Endothelial cell (in vitro differentiated cells): ENCODE measurements at regions not wholly inside any gene's neighbourhood (a gene's known extent, or its start where the extent isn't known, plus 50 kb on each side); places are given as distances from the start of the nearest gene placed in this dataset.

Experiments used
- DNase-seq: peaks from one replicate; pipeline ENCODE4 v3.0.0; 2021; ENCODE audit warnings: low spot score
- H3K27ac Mint-ChIP-seq: one replicate; pipeline ENCODE4 v1.8.0; 2021; ENCODE audit warnings: mixed read lengths, inconsistent platforms; ENCODE audit not compliant: unreplicated experiment
- H3K27me3 Mint-ChIP-seq: one replicate; pipeline ENCODE4 v1.8.0; 2021; ENCODE audit warnings: mild to moderate bottlenecking, moderate library complexity, mixed read lengths, inconsistent platforms; ENCODE audit not compliant: unreplicated experiment
- H3K36me3 Mint-ChIP-seq: one replicate; pipeline ENCODE4 v1.8.0; 2021; ENCODE audit warnings: mild to moderate bottlenecking, low read depth, mixed read lengths, inconsistent platforms; ENCODE audit not compliant: unreplicated experiment
- H3K4me1 Mint-ChIP-seq: one replicate; pipeline ENCODE4 v1.8.0; 2021; ENCODE audit warnings: mild to moderate bottlenecking, mixed read lengths, inconsistent platforms; ENCODE audit not compliant: unreplicated experiment
- H3K4me3 Mint-ChIP-seq: one replicate; pipeline ENCODE4 v1.8.0; 2021; ENCODE audit warnings: mild to moderate bottlenecking, mixed read lengths, inconsistent platforms; ENCODE audit not compliant: unreplicated experiment
- H3K9me3 Mint-ChIP-seq: one replicate; pipeline ENCODE4 v1.8.0; 2021; ENCODE audit warnings: mixed read lengths, inconsistent platforms; ENCODE audit not compliant: unreplicated experiment
- TF ChIP-seq, protein P1 (sequence below): fragments of 200-600 bp; sonication (generic); IDR thresholded peaks from one replicate; pipeline ENCODE4 v1.5.0; 2021; ENCODE audit warnings: antibody characterized with exemption; ENCODE audit not compliant: unreplicated experiment

DNA sequence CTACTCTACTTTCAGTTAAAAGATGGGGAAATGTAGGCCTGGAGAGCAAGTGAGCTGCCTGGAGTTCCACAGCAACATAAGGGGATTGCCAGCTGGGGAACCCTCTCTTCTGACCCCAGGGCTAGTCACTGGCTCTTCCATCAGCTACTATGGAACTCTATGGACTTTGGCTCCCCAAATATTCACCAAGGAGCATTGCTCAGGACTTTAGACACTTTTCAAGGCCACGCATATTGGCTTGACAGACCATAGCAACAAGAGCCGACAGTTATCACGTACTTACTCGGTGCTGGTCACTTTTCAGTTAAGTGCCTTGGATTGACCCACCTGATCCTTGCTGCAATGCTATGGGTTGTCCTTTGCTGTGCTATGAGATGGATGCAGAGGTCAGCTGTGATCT lies 360.7 kb upstream of the CHD6 start:
- H3K9me3 Mint-ChIP-seq = peaks cover 42% of the 10 kb centered on the region
- no peak overlapping the region for H3K4me3 Mint-ChIP-seq
- H3K4me1 Mint-ChIP-seq = no peaks in the 10 kb centered on the region
- no peaks in the 10 kb centered on the region for H3K27me3 Mint-ChIP-seq
- TF ChIP-seq, protein P1, sequence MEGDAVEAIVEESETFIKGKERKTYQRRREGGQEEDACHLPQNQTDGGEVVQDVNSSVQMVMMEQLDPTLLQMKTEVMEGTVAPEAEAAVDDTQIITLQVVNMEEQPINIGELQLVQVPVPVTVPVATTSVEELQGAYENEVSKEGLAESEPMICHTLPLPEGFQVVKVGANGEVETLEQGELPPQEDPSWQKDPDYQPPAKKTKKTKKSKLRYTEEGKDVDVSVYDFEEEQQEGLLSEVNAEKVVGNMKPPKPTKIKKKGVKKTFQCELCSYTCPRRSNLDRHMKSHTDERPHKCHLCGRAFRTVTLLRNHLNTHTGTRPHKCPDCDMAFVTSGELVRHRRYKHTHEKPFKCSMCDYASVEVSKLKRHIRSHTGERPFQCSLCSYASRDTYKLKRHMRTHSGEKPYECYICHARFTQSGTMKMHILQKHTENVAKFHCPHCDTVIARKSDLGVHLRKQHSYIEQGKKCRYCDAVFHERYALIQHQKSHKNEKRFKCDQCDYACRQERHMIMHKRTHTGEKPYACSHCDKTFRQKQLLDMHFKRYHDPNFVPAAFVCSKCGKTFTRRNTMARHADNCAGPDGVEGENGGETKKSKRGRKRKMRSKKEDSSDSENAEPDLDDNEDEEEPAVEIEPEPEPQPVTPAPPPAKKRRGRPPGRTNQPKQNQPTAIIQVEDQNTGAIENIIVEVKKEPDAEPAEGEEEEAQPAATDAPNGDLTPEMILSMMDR = no peak
- H3K27ac Mint-ChIP-seq = no peak overlapping the region
- H3K36me3 Mint-ChIP-seq = peaks cover 8% of the 10 kb centered on the region
- DNase-seq = no peak

DNA sequence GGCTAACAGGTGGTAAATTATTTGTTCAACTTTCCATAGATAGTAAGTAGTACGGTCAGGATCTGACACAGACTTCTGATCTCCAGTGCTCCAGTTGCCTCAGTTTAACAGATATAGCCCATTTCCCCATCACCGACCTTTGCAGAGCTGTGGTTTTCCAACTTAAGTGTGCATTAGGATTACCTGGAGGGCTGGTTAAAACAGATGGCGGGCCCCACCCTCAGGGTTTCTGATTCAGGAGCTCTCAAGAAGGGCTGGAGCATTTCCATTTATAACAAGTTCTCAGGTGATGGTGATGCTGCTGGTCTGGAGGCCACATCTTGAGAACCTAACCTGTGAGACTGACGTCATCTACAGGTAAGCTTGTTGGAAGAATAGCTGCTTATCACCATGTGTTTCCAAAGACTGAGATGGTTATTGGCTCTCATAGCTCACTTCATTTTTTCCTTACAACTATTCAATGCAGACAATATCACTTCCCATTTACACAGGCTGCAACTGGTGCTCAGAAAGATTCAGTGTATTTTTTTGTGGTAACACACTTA lies 360.1 kb upstream of the CHD6 start:
- Mint-ChIP-seq H3K9me3 (peaks cover 47% of the 10 kb centered on the region), H3K27me3 (no peaks in the 10 kb centered on the region), H3K4me3 (no peak overlapping the region), H3K27ac (no peak overlapping the region), H3K4me1 (no peaks in the 10 kb centered on the region), H3K36me3 (peaks cover 8% of the 10 kb centered on the region)
- TF ChIP-seq, protein P1 = no peak
- no peak for DNase-seq

DNA sequence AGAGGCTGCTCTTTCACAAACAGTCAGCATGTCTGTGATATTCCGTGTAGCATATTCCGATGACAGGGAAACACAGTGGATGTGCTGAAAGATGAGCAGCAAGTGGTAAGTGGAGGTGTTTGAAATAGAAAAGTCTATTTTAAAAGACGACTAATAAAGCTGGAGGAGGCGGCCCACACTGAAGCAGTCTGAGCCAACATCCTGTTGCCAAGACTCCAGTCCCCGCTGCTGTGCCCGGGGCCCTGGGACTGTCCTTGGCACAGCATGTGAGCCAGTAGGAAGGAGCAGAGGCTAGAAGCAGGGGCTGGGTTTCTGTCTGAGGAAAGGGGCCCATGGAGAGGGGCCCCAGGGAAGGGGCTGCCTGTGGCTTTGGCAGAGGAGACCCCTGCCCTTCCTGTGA lies 351.5 kb upstream of the CHD6 start:
- no peak overlapping the region for H3K4me3 Mint-ChIP-seq
- H3K4me1 Mint-ChIP-seq = no peaks in the 10 kb centered on the region

DNA sequence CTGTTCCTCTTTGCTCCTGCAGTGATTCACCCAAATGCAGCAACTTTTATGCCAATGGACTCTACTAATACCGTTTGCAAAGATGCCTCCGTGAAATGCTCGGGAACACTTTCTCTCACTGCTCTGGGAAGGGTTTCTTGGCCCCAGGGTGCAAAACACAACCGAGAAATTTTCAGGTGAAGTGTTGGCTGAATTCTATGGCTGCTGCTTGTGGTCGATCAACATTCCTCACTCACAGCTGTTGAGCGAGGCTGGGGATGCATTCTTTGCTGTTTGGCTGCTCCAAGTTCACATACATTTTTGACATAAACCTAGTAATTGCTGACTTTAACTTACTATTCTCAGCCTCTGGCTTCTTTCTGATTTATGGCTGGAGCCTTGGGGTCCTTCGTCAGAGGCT lies 342.0 kb upstream of the CHD6 start:
- TF ChIP-seq, protein P1 = no peak
- no peak overlapping the region for H3K27ac Mint-ChIP-seq
- H3K9me3 Mint-ChIP-seq = peaks cover 31% of the 10 kb centered on the region
- DNase-seq = no peak
- H3K4me3 Mint-ChIP-seq = no peak overlapping the region
- H3K36me3 Mint-ChIP-seq = peaks cover 4% of the 10 kb centered on the region
- peaks cover 11% of the 10 kb centered on the region for H3K27me3 Mint-ChIP-seq
- H3K4me1 Mint-ChIP-seq = no peaks in the 10 kb centered on the region

More for the DNA sequence above, 351.5 kb upstream of the CHD6 start:
- H3K36me3 Mint-ChIP-seq = no peaks in the 10 kb centered on the region
- H3K9me3 Mint-ChIP-seq = peaks cover 21% of the 10 kb centered on the region
- no peak overlapping the region for H3K27ac Mint-ChIP-seq
- DNase-seq = no peak
- H3K27me3 Mint-ChIP-seq = peaks cover 6% of the 10 kb centered on the region
- TF ChIP-seq, protein P1 = no peak

DNA sequence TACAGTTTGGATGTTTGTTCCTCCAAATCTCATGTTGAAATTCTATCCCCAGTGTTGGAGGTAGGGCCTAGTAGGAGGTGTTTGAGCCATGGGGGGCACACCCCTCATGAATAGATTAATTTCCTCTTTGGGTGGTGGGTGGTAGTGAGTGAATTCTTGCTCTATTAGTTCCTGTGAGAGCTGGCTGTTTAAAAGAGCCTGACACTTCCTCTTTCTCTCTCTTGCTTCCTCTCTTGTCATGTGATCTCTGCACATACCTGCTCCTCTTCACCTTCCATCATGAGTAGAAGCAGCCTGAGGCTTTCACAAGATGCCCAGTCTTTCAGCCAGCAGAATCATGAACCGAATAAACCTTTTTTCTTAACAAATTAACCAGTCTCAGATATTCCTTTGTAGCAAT lies 340.2 kb upstream of the CHD6 start:
- TF ChIP-seq, protein P1 = no peak
- no peak overlapping the region for H3K27ac Mint-ChIP-seq
- no peak for DNase-seq
- no peaks in the 10 kb centered on the region for H3K4me1 Mint-ChIP-seq
- H3K4me3 Mint-ChIP-seq = no peak overlapping the region
- H3K27me3 Mint-ChIP-seq = peaks cover 9% of the 10 kb centered on the region
- peaks cover 4% of the 10 kb centered on the region for H3K36me3 Mint-ChIP-seq
- peaks cover 39% of the 10 kb centered on the region for H3K9me3 Mint-ChIP-seq
